C4-2B (cell line): ENCODE measurements at regions not wholly inside any gene's neighbourhood (a gene's known extent, or its start where the extent isn't known, plus 50 kb on each side); places are given as distances from the start of the nearest gene placed in this dataset.

Source experiments
- CTCF ChIP-seq: fragments of 450-650 bp; conservative IDR thresholded peaks from 2 replicates; pipeline ENCODE4 v1.5.1; 2017; ENCODE audit warnings: mild to moderate bottlenecking
- ZFX ChIP-seq: fragments of 450-650 bp; IDR thresholded peaks from 2 replicates; pipeline ENCODE4 v1.6.1; 2017

- TF ChIP-seq CTCF (no peak), ZFX (no peak)
Observed at GRCh38 chr4:93983140-93983539, 154.6 kb downstream of the ATOH1 start.
